ENCODE measurements at regions not wholly inside any gene's neighbourhood (a gene's known extent, or its start where the extent isn't known, plus 50 kb on each side); places are given as distances from the start of the nearest gene placed in this dataset.

DNA sequence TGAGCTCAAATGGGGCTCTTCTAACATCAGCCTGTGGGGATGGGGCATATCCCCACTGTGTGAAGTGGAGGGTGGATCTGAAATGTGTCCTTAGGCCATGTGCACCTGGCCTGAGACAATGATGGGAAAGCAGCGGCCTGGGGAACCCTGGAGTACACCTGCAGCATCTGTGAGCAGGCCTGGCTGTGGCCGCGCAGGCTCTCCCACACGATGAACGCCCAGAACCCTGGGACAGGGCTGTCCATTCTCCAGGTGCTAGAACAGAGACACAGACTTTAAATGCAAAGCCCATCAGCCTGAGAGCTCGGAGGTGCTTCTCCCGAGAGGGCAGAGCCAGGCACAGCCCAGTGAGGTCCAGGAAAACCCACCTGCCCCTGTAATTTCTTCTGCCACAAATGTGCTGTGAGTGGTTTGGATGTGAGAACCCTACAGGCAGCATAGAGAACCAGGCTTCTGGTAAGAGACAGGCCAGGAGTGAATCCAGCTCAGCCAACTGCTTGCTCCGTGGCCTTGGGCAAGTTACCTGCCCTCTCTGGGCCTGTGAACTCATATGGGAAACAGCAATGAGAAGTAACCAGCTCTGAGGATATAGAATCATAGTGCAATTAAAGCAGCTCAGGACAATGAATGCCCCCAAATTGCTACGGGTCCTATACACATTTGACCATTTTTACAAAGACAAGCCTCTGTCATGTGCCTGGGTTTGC, 167.9 kb downstream of the SHANK2 start:
- no peaks in the 10 kb centered on the region for H3K4me1 ChIP-seq (ENCODE audit: control insufficient read depth in 1 of 2, insufficient read depth in 2 of 2, low read length in 2 of 2)
- no peaks in the 10 kb centered on the region for H3K9me3 ChIP-seq (ENCODE audit: control insufficient read depth, low read length)
- H3K27ac ChIP-seq (ENCODE audit: low read depth in 1 of 2, low read length in 2 of 2) = no peak overlapping the region
- ATAC-seq (ENCODE audit: low FRiP score) = no peak
- no peaks in the 10 kb centered on the region for H3K36me3 ChIP-seq (ENCODE audit: control insufficient read depth in 1 of 2, insufficient read depth in 2 of 2, low read length in 1 of 2)
- 89 to 90% methylated on average over 9 of the region's 9 CpGs for WGBS, 2 donors
- no peaks in the 10 kb centered on the region for H3K27me3 ChIP-seq (ENCODE audit: control insufficient read depth in 1 of 2, insufficient read depth in 2 of 2, low read length in 1 of 2)
- DNase-seq = no peak
- H3K4me3 ChIP-seq (ENCODE audit: low read length in 2 of 2) = no peak overlapping the region
- intact Hi-C loops (cut with DNase I) = loop anchor here in 1 of 2 donors (5.0 kb wide), 1 partner anchor 293 kb away; no protein-coding TSS in a partner anchor

DNA sequence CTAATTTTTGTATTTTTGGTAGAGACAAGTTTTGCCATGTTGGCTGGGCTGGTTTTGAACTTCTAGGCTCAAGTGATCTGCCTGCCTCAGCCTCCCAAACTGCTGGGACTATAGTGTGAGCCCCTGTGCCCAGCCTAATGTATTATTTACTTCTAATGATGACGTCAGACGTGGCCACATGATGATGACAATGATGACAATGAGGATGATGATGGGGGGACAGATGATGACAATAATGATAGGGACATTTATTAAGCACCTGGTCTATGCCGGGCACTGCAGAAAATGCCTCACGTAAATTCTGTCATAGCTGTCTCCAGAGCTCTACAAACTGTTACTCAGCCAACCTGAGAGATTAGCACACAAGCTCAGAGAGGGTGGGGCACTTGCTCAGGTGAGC, 169.3 kb downstream of the SHANK2 start:
- no peaks in the 10 kb centered on the region for H3K36me3 ChIP-seq (ENCODE audit: control insufficient read depth in 1 of 2, insufficient read depth in 2 of 2, low read length in 1 of 2)
- no peak for ATAC-seq (ENCODE audit: low FRiP score)
- H3K27me3 ChIP-seq (ENCODE audit: control insufficient read depth in 1 of 2, insufficient read depth in 2 of 2, low read length in 1 of 2) = no peaks in the 10 kb centered on the region
- H3K27ac ChIP-seq (ENCODE audit: low read depth in 1 of 2, low read length in 2 of 2) = no peak overlapping the region
- 77 to 89% methylated on average over 4 of the region's 4 CpGs for WGBS, 2 donors
- DNase-seq = no peak
- intact Hi-C loops (cut with DNase I) = no loop called here
- no peak overlapping the region for H3K4me3 ChIP-seq (ENCODE audit: low read length in 2 of 2)
- H3K9me3 ChIP-seq (ENCODE audit: control insufficient read depth, low read length) = no peaks in the 10 kb centered on the region
- H3K4me1 ChIP-seq (ENCODE audit: control insufficient read depth in 1 of 2, insufficient read depth in 2 of 2, low read length in 2 of 2) = no peaks in the 10 kb centered on the region

DNA sequence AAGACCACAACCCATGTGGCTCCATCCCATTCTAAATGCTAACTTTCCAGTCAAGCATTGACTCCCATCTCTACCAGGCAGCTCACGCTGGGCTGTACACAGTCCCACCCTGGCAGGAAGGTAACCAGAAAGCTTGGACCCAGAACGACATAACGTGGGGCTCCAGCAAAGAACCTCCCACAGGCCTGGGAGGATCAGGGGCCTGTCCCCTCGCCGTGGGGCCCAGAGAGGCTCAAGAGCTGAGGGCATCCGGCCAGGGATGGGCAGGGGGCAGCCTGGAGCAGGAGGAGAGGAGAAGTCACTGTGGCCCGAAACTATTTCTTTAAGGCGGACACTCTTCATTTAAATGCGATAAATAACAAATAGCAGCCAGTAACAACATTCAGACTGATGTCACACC, 169.9 kb downstream of the SHANK2 start:
- WGBS, 2 donors = 71 to 76% methylated on average over 9 of the region's 9 CpGs
- no peak for ATAC-seq (ENCODE audit: low FRiP score)
- intact Hi-C loops (cut with DNase I) = no loop called here
- no peak for DNase-seq
- no peaks in the 10 kb centered on the region for H3K27me3 ChIP-seq (ENCODE audit: control insufficient read depth in 1 of 2, insufficient read depth in 2 of 2, low read length in 1 of 2)
- H3K4me3 ChIP-seq (ENCODE audit: low read length in 2 of 2) = no peak overlapping the region
- H3K9me3 ChIP-seq (ENCODE audit: control insufficient read depth, low read length) = no peaks in the 10 kb centered on the region
- no peaks in the 10 kb centered on the region for H3K36me3 ChIP-seq (ENCODE audit: control insufficient read depth in 1 of 2, insufficient read depth in 2 of 2, low read length in 1 of 2)
- no peaks in the 10 kb centered on the region for H3K4me1 ChIP-seq (ENCODE audit: control insufficient read depth in 1 of 2, insufficient read depth in 2 of 2, low read length in 2 of 2)
- no peak overlapping the region for H3K27ac ChIP-seq (ENCODE audit: low read depth in 1 of 2, low read length in 2 of 2)

DNA sequence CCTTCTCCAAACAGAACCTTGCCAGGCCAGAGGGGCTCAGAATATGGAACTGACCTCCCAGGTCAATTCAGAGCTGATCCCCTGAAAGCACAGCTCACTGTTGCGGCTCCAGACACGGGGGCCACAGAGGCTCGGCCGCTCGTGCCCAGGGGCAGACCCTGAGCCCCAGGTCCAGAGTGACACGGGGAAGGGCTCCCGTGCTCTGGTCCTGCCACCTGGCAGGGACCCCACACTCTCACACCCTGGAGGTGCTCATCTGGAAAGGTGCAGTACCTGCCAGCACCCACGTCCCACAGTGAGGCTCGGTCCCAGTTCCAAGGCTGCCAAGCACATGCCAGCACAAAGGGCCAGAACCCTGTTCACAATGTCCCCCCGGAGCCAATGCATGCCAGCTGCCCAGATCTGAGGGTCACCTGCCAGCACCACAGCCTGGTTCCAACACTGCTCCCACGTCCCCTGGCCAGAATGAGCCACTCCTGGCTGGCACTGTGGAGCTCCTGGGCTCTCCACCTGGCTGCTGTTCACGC, 170.6 kb downstream of the SHANK2 start:
- no peak for ATAC-seq (ENCODE audit: low FRiP score)
- 84 to 86% methylated on average over 12 of the region's 12 CpGs for WGBS, 2 donors
- Histone ChIP-seq H3K27ac (ENCODE audit: low read depth in 1 of 2, low read length in 2 of 2) (no peak overlapping the region), H3K4me1 (ENCODE audit: control insufficient read depth in 1 of 2, insufficient read depth in 2 of 2, low read length in 2 of 2) (no peaks in the 10 kb centered on the region), H3K4me3 (ENCODE audit: low read length in 2 of 2) (no peak overlapping the region), H3K27me3 (ENCODE audit: control insufficient read depth in 1 of 2, insufficient read depth in 2 of 2, low read length in 1 of 2) (no peaks in the 10 kb centered on the region), H3K36me3 (ENCODE audit: control insufficient read depth in 1 of 2, insufficient read depth in 2 of 2, low read length in 1 of 2) (no peaks in the 10 kb centered on the region), H3K9me3 (ENCODE audit: control insufficient read depth, low read length) (no peaks in the 10 kb centered on the region)
- DNase-seq = no peak
- intact Hi-C loops (cut with DNase I) = no loop called here

DNA sequence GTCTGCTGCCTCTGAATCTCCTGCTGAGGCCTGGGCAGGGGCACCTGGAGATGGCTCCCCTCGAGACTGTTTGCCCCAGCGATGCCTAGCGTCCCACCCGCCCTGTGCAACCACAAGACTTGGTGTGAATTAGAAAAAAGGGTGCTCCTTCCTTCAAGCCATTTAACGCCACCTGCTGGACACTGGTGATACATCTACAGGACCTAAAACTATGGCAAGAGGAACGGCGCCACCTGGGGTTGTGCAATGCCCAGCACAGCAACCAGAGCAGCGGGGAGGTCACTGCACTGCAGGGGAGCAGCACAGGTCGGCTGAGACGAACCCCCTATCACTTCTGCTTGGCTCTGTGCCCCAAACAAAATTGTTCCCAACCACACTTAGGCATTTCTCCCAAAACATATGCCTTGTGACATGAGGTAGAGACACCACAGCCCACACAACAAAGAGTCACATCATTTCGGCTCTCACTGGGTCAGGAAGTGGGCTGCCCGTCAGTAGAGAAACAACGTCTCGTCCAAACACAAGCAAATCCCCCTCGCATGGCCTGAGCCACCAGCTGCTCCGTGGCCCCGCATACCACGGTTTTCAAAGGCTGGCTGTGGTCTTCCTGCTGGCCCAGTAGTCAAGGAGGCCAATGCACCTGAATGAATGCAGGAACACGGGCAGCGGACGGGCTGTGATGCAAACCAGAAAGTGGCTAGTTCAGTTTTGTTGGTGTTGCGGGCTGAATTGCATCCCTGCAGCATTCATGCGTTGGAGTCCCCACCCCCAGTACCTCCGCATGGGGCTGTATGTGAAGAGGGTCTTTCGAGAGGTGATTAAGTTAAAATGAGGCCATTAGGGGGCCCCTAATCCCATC, 171.9 kb downstream of the SHANK2 start:
- no peak overlapping the region for H3K4me3 ChIP-seq (ENCODE audit: low read length in 2 of 2)
- WGBS, 2 donors = 63 to 66% methylated on average over 25 of the region's 25 CpGs
- intact Hi-C loops (cut with DNase I) = no loop called here
- H3K27me3 ChIP-seq (ENCODE audit: control insufficient read depth in 1 of 2, insufficient read depth in 2 of 2, low read length in 1 of 2) = no peaks in the 10 kb centered on the region
- no peak for ATAC-seq (ENCODE audit: low FRiP score)
- no peak for DNase-seq
- H3K27ac ChIP-seq (ENCODE audit: low read depth in 1 of 2, low read length in 2 of 2) = no peak overlapping the region
- no peaks in the 10 kb centered on the region for H3K4me1 ChIP-seq (ENCODE audit: control insufficient read depth in 1 of 2, insufficient read depth in 2 of 2, low read length in 2 of 2)
- H3K36me3 ChIP-seq (ENCODE audit: control insufficient read depth in 1 of 2, insufficient read depth in 2 of 2, low read length in 1 of 2) = no peaks in the 10 kb centered on the region
- no peaks in the 10 kb centered on the region for H3K9me3 ChIP-seq (ENCODE audit: control insufficient read depth, low read length)

DNA sequence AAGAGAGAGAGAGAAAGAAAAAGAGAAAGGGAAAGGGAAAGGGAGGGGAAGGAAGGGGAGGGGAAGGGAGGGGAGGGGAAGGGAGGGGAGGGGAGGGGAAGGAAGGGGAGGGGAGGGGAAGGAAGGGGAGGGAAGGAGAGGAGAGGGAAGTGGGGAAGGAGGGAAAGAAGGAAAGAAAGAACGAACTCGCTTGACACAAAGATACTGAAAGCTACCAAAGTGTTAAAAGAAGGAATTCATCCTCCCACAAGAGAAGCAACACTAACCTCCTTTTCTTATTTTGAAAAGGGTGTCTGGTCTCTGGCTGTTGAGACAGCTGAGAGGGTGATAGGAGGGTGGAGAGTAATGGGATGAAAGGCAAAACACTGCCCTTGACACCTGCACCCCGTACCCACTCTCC, 172.6 kb downstream of the SHANK2 start:
- no peaks in the 10 kb centered on the region for H3K27me3 ChIP-seq (ENCODE audit: control insufficient read depth in 1 of 2, insufficient read depth in 2 of 2, low read length in 1 of 2)
- WGBS, 2 donors = 87 to 91% methylated on average over 3 of the region's 3 CpGs
- H3K9me3 ChIP-seq (ENCODE audit: control insufficient read depth, low read length) = no peaks in the 10 kb centered on the region
- intact Hi-C loops (cut with DNase I) = no loop called here
- H3K27ac ChIP-seq (ENCODE audit: low read depth in 1 of 2, low read length in 2 of 2) = no peak overlapping the region
- no peak for ATAC-seq (ENCODE audit: low FRiP score)
- H3K4me3 ChIP-seq (ENCODE audit: low read length in 2 of 2) = no peak overlapping the region
- H3K36me3 ChIP-seq (ENCODE audit: control insufficient read depth in 1 of 2, insufficient read depth in 2 of 2, low read length in 1 of 2) = no peaks in the 10 kb centered on the region
- no peak for DNase-seq
- H3K4me1 ChIP-seq (ENCODE audit: control insufficient read depth in 1 of 2, insufficient read depth in 2 of 2, low read length in 2 of 2) = no peaks in the 10 kb centered on the region

DNA sequence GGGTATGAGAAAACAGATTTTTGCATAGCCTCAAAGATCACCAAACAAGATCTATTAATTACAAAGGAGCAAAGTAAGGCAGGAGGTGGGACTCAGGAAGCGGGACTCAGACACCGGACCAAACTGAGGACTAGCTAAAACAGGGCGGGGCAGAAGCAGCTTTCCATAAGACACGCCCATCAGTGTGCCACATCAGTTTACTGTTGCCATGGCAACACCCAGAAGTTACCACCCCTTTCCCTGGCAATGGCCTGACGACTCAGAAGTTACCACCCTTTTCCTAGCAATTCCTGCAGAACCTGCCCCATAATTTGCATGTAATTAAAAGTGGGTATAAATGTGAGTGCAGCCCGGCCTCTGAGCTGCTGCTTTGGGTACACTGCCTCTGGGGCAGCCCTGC, 173.9 kb downstream of the SHANK2 start:
- no peaks in the 10 kb centered on the region for H3K4me1 ChIP-seq (ENCODE audit: control insufficient read depth in 1 of 2, insufficient read depth in 2 of 2, low read length in 2 of 2)
- intact Hi-C loops (cut with DNase I) = no loop called here
- no peaks in the 10 kb centered on the region for H3K36me3 ChIP-seq (ENCODE audit: control insufficient read depth in 1 of 2, insufficient read depth in 2 of 2, low read length in 1 of 2)
- H3K9me3 ChIP-seq (ENCODE audit: control insufficient read depth, low read length) = no peaks in the 10 kb centered on the region
- DNase-seq (no peak), ATAC-seq (ENCODE audit: low FRiP score) (no peak)
- H3K4me3 ChIP-seq (ENCODE audit: low read length in 2 of 2) = no peak overlapping the region
- no peak overlapping the region for H3K27ac ChIP-seq (ENCODE audit: low read depth in 1 of 2, low read length in 2 of 2)
- H3K27me3 ChIP-seq (ENCODE audit: control insufficient read depth in 1 of 2, insufficient read depth in 2 of 2, low read length in 1 of 2) = no peaks in the 10 kb centered on the region
- WGBS, 2 donors = 79 to 81% methylated on average over 6 of the region's 6 CpGs

DNA sequence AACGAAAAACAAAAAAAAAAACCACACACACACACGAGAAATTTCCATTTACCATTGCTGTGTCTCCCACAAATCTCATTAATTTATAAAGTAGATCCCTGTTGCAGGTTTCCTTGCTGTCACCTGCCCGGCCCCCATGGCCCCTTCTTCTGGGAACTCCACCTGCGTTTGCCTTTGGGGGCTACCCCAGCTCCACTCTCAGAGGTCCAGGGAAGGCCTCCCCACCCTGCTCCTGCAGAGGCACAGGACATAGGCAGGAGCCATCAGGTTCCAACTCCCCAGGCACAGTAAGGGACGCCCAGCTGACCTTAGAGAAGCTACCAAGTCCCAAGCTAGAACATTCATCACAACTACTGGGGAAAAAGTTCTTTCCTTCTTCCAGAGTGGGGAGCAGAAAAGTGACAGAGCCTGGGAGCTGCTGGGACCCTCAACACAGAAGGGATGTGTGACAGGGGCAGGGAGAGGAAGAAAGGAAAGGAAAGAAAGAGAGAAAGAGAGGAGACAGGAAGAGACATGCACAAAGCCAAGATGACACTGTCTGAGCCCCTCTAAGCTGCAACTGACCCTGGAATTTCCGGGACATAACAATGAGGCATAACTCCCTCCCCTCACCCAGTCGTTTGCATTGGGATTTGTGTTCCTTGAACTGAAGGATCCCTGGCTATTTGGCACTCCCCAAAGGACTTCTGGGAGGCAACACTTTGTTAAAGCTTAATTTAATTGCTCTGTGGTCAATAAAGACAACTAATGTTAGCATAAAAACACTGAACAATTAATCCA, 175.7 kb downstream of the SHANK2 start:
- WGBS, 2 donors = 66 to 70% methylated on average over 7 of the region's 7 CpGs
- H3K36me3 ChIP-seq (ENCODE audit: control insufficient read depth in 1 of 2, insufficient read depth in 2 of 2, low read length in 1 of 2) = no peaks in the 10 kb centered on the region
- H3K4me3 ChIP-seq (ENCODE audit: low read length in 2 of 2) = no peak overlapping the region
- H3K9me3 ChIP-seq (ENCODE audit: control insufficient read depth, low read length) = no peaks in the 10 kb centered on the region
- intact Hi-C loops (cut with DNase I) = no loop called here
- no peaks in the 10 kb centered on the region for H3K4me1 ChIP-seq (ENCODE audit: control insufficient read depth in 1 of 2, insufficient read depth in 2 of 2, low read length in 2 of 2)
- H3K27ac ChIP-seq (ENCODE audit: low read depth in 1 of 2, low read length in 2 of 2) = no peak overlapping the region
- no peak for DNase-seq
- no peak for ATAC-seq (ENCODE audit: low FRiP score)
- H3K27me3 ChIP-seq (ENCODE audit: control insufficient read depth in 1 of 2, insufficient read depth in 2 of 2, low read length in 1 of 2) = no peaks in the 10 kb centered on the region

Measured in aorta (tissue), 5 donors.